Gastroesophageal sphincter (tissue), 4 donors: ENCODE measurements at regions not wholly inside any gene's neighbourhood (a gene's known extent, or its start where the extent isn't known, plus 50 kb on each side); places are given as distances from the start of the nearest gene placed in this dataset.

ENCODE experiments used
- ATAC-seq: fragments of 150-250 bp; one replicate; pipeline ENCODE4 v1.9.1; 2016; ENCODE audit warnings: mild to moderate bottlenecking, moderate library complexity
- H3K27ac ChIP-seq, 4 donors: fragments of 200-600 bp; sonication (generic) in 3 of 4; 1 replicate in 3 of 4; 2 replicates in 1 of 4; pipeline ENCODE4 v1.5.1; 2016 to 2019
- H3K27me3 ChIP-seq: fragments of 200-600 bp; sonication (generic); one replicate; pipeline ENCODE4 v1.5.1; 2019
- H3K36me3 ChIP-seq, 2 donors: fragments of 200-600 bp; sonication (generic); one replicate each; pipeline ENCODE4 v1.5.1; 2019; ENCODE audit warnings: control low read depth in 1 of 2
- H3K4me1 ChIP-seq, 3 donors: fragments of 200-600 bp; sonication (generic); 1 replicate in 2 of 3; 2 replicates in 1 of 3; pipeline ENCODE4 v1.5.1; 2016 to 2019; ENCODE audit warnings: control low read depth in 2 of 3
- H3K4me3 ChIP-seq, 2 donors: fragments of 200-600 bp; sonication (generic); one replicate each; pipeline ENCODE4 v1.5.1; 2019; ENCODE audit warnings: mild to moderate bottlenecking in 1 of 2, moderate library complexity in 1 of 2
- H3K9me3 ChIP-seq, 3 donors: fragments of 200-600 bp; sonication (generic); one replicate each; pipeline ENCODE4 v1.5.1; 2017 to 2019; ENCODE audit warnings: control low read depth in 2 of 3
- CTCF ChIP-seq, 4 experiments: fragments of 200-600 bp in 2 of 4; fragments of 450-650 bp in 2 of 4; sonication (generic) in 1 of 4; IDR thresholded peaks; one replicate each; pipeline ENCODE4 v1.5.1; 2017 to 2019; ENCODE audit warnings: antibody characterized with exemption in 4 of 4, mild to moderate bottlenecking in 2 of 4, moderate library complexity in 2 of 4
- EP300 ChIP-seq: sonication (generic); formaldehyde crosslinking; IDR thresholded peaks from one replicate; pipeline ENCODE4 v1.6.1; 2017; ENCODE audit warnings: antibody characterized with exemption, mild to moderate bottlenecking
- POLR2A ChIP-seq, 2 donors: fragments of 450-650 bp; IDR thresholded peaks; one replicate each; pipeline ENCODE4 v1.6.1; 2017; ENCODE audit warnings: antibody characterized with exemption in 2 of 2, mild to moderate bottlenecking in 2 of 2, moderate library complexity in 1 of 2
- POLR2AphosphoS5 ChIP-seq: sonication (generic); formaldehyde crosslinking; IDR thresholded peaks from one replicate; pipeline ENCODE4 v1.6.1; 2017; ENCODE audit warnings: antibody characterized with exemption
- WGBS, 2 donors: methylation state at CpG; one replicate each; pipeline ENCODE4 v1.1.5; 2018; ENCODE audit warnings: low coverage in 1 of 2; 5-methylcytosine and 5-hydroxymethylcytosine counted together

- Histone ChIP-seq H3K27me3 (no peaks in the 10 kb centered on the region), H3K36me3 (no peaks in the 10 kb centered on the region), H3K4me1 (no peaks in the 10 kb centered on the region), H3K4me3 (no peak overlapping the region), H3K27ac (no peak overlapping the region), H3K9me3 (no peaks in the 10 kb centered on the region)
- 51 to 68% methylated on average over 4 to 6 of the region's 6 CpGs for WGBS, 2 donors
- ATAC-seq, result no peak
- TF ChIP-seq CTCF (IDR thresholded peaks at IDR 0.05) (no peak), POLR2A (IDR thresholded peaks at IDR 0.05) (no peak), EP300 (no peak), POLR2AphosphoS5 (no peak)
Measured at GRCh38 chr5:13624283-13625074, 320.0 kb downstream of the DNAH5 start.

- Histone ChIP-seq H3K9me3 (peaks cover 0 to 21% (median 0%) of the 10 kb centered on the region in 3 donors), H3K36me3 (no peaks in the 10 kb centered on the region), H3K4me3 (no peak overlapping the region), H3K27me3 (no peaks in the 10 kb centered on the region), H3K27ac (no peak overlapping the region), H3K4me1 (no peaks in the 10 kb centered on the region)
- ATAC-seq, result no peak
- TF ChIP-seq POLR2A (IDR thresholded peaks at IDR 0.05) (no peak), EP300 (no peak), POLR2AphosphoS5 (no peak), CTCF (IDR thresholded peaks at IDR 0.05) (no peak)
- WGBS, 2 donors, result 78 to 94% methylated on average over 2 to 6 of the region's 8 CpGs
Measured at GRCh38 chr5:13613621-13614020, 330.9 kb downstream of the DNAH5 start.

- H3K9me3 ChIP-seq, result peaks cover 0 to 10% (median 0%) of the 10 kb centered on the region in 3 donors
- no peak for ATAC-seq
- no peak overlapping the region for H3K27ac ChIP-seq
- TF ChIP-seq POLR2A (IDR thresholded peaks at IDR 0.05) (no peak), EP300 (no peak), POLR2AphosphoS5 (no peak), CTCF (IDR thresholded peaks at IDR 0.05) (no peak)
- H3K4me1 ChIP-seq, result no peaks in the 10 kb centered on the region
- H3K36me3 ChIP-seq, result no peaks in the 10 kb centered on the region
- 76 to 78% methylated on average over 3 of the region's 3 CpGs for WGBS, 2 donors
- H3K27me3 ChIP-seq, result no peaks in the 10 kb centered on the region
- no peak overlapping the region for H3K4me3 ChIP-seq
Measured at GRCh38 chr5:13611604-13612003, 332.9 kb downstream of the DNAH5 start.

GRCh38 chr5:13609504-13609903 lies 335.0 kb downstream of the DNAH5 start:
- Histone ChIP-seq H3K27ac (no peak overlapping the region), H3K4me3 (no peak overlapping the region), H3K9me3 (no peaks in the 10 kb centered on the region), H3K36me3 (no peaks in the 10 kb centered on the region), H3K27me3 (no peaks in the 10 kb centered on the region), H3K4me1 (no peaks in the 10 kb centered on the region)
- WGBS, 2 donors, result 73 to 100% methylated on average over 1 to 2 of the region's 4 CpGs
- TF ChIP-seq POLR2A (IDR thresholded peaks at IDR 0.05) (no peak), POLR2AphosphoS5 (no peak), EP300 (no peak), CTCF (IDR thresholded peaks at IDR 0.05) (no peak)
- ATAC-seq, result no peak

GRCh38 chr5:13606051-13606450 lies 338.4 kb downstream of the DNAH5 start:
- no peak for TF ChIP-seq POLR2AphosphoS5
- TF ChIP-seq EP300, result no peak
- TF ChIP-seq CTCF (IDR thresholded peaks at IDR 0.05), result no peak
- no peak for TF ChIP-seq POLR2A (IDR thresholded peaks at IDR 0.05)
- Histone ChIP-seq H3K4me3 (no peak overlapping the region), H3K4me1 (no peaks in the 10 kb centered on the region), H3K27me3 (no peaks in the 10 kb centered on the region), H3K27ac (no peak overlapping the region), H3K36me3 (no peaks in the 10 kb centered on the region), H3K9me3 (no peaks in the 10 kb centered on the region)
- ATAC-seq, result no peak
- WGBS, 2 donors, result 86 to 100% methylated on average over 1 of the region's 1 CpG
